ENCODE measurements at regions not wholly inside any gene's neighbourhood (a gene's known extent, or its start where the extent isn't known, plus 50 kb on each side); places are given as distances from the start of the nearest gene placed in this dataset.

DNA sequence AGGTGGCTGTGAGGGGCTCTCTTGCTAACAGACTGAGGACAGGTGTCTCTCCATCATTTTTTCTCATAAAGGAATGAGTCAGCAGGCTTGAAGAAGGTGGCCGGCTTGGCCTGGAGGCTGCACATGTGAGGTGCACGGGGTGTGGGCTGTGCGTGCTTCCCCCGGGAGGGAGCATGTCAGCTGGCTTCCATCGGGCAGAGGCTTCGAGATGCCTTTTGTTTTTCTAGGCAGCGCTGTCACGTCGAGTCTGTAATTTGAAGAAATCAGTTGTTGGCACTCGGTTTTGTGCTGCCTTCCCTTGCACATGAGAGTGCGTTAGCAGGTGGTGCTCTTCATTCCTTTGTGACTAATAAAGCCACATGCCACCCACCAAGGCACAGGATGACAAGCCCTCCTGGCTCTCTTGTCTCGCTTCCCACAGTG, 89.7 kb downstream of the NPIPB11 start:
- TF ChIP-seq POLR2A (IDR thresholded peaks at IDR 0.05; ENCODE audit: low read depth, low read length): no peak
- no peak for TF ChIP-seq POLR2AphosphoS5 (IDR thresholded peaks at IDR 0.05; ENCODE audit: low read depth, low read length)

Measured in GM12892 (cell line).